ENCODE measurements at regions not wholly inside any gene's neighbourhood (a gene's known extent, or its start where the extent isn't known, plus 50 kb on each side); places are given as distances from the start of the nearest gene placed in this dataset.

- TF ChIP-seq CTCF (IDR thresholded peaks at IDR 0.05; ENCODE audit: low read depth, low read length) = no peak
- Histone ChIP-seq H3K4me3 (ENCODE audit: low read depth, low read length) (no peak overlapping the region), H3K36me3 (no peaks in the 10 kb centered on the region)
Measured at GRCh38 chr16:51353055-51353454, 202.0 kb upstream of the SALL1 start.

GRCh38 chr16:51349626-51350025 is 198.6 kb upstream of the SALL1 start:
- no peak for DNase-seq
- H3K27me3 ChIP-seq (ENCODE audit: insufficient read depth, low read depth, severe bottlenecking) = no peaks in the 10 kb centered on the region
- no peak for TF ChIP-seq CTCF (IDR thresholded peaks at IDR 0.05; ENCODE audit: low read depth, low read length)

More at GRCh38 chr16:51353055-51353454, 202.0 kb upstream of the SALL1 start:
- Histone ChIP-seq H3K27ac (no peak overlapping the region), H3K9me3 (ENCODE audit: severe bottlenecking) (no peaks in the 10 kb centered on the region), H3K27me3 (ENCODE audit: insufficient read depth, low read depth, severe bottlenecking) (no peaks in the 10 kb centered on the region)
- DNase-seq = no peak

GRCh38 chr16:51343411-51343810 is 192.3 kb upstream of the SALL1 start:
- Histone ChIP-seq H3K27me3 (ENCODE audit: insufficient read depth, low read depth, severe bottlenecking) (no peaks in the 10 kb centered on the region), H3K4me3 (ENCODE audit: low read depth, low read length) (no peak overlapping the region), H3K27ac (no peak overlapping the region), H3K9me3 (ENCODE audit: severe bottlenecking) (no peaks in the 10 kb centered on the region), H3K36me3 (no peaks in the 10 kb centered on the region)
- no peak for TF ChIP-seq CTCF (IDR thresholded peaks at IDR 0.05; ENCODE audit: low read depth, low read length)
- DNase-seq = no peak

More at GRCh38 chr16:51349626-51350025, 198.6 kb upstream of the SALL1 start:
- Histone ChIP-seq H3K36me3 (no peaks in the 10 kb centered on the region), H3K9me3 (ENCODE audit: severe bottlenecking) (no peaks in the 10 kb centered on the region), H3K4me3 (ENCODE audit: low read depth, low read length) (no peak overlapping the region), H3K27ac (no peak overlapping the region)

- no peak overlapping the region for H3K4me3 ChIP-seq (ENCODE audit: low read depth, low read length)
- no peaks in the 10 kb centered on the region for H3K27me3 ChIP-seq (ENCODE audit: insufficient read depth, low read depth, severe bottlenecking)
- no peaks in the 10 kb centered on the region for H3K36me3 ChIP-seq
- H3K27ac ChIP-seq = no peak overlapping the region
- no peak for TF ChIP-seq CTCF (IDR thresholded peaks at IDR 0.05; ENCODE audit: low read depth, low read length)
- H3K9me3 ChIP-seq (ENCODE audit: severe bottlenecking) = no peaks in the 10 kb centered on the region
- DNase-seq = no peak
Measured at GRCh38 chr16:51341204-51341603, 190.1 kb upstream of the SALL1 start.

GRCh38 chr16:51337662-51338061 is 186.6 kb upstream of the SALL1 start:
- Histone ChIP-seq H3K9me3 (ENCODE audit: severe bottlenecking) (peaks cover 5% of the 10 kb centered on the region), H3K27me3 (ENCODE audit: insufficient read depth, low read depth, severe bottlenecking) (no peaks in the 10 kb centered on the region), H3K36me3 (no peaks in the 10 kb centered on the region), H3K27ac (no peak overlapping the region; the same call in 1 of the 2 replicates), H3K4me3 (ENCODE audit: low read depth, low read length) (no peak overlapping the region)
- TF ChIP-seq CTCF (IDR thresholded peaks at IDR 0.05; ENCODE audit: low read depth, low read length) = peak; percentile 56
- DNase-seq = peak; percentile 36

- no peak for TF ChIP-seq CTCF (IDR thresholded peaks at IDR 0.05; ENCODE audit: low read depth, low read length)
- no peak for DNase-seq
- H3K27ac ChIP-seq = no peak overlapping the region
- H3K36me3 ChIP-seq = no peaks in the 10 kb centered on the region
- H3K9me3 ChIP-seq (ENCODE audit: severe bottlenecking) = peaks cover 3% of the 10 kb centered on the region
- H3K4me3 ChIP-seq (ENCODE audit: low read depth, low read length) = no peak overlapping the region
- H3K27me3 ChIP-seq (ENCODE audit: insufficient read depth, low read depth, severe bottlenecking) = no peaks in the 10 kb centered on the region
Measured at GRCh38 chr16:51328733-51329132, 177.7 kb upstream of the SALL1 start.
